GM23338 (cell line): ENCODE measurements at regions not wholly inside any gene's neighbourhood (a gene's known extent, or its start where the extent isn't known, plus 50 kb on each side); places are given as distances from the start of the nearest gene placed in this dataset.

ENCODE experiments used
- CREB1 ChIP-seq: fragments of 250-450 bp; sonication (Bioruptor Pico); IDR thresholded peaks from 2 replicates; pipeline ENCODE4 v1.5.0; 2020; ENCODE audit warnings: low read depth, mild to moderate bottlenecking, moderate library complexity
- CTCF ChIP-seq, 2 experiments: fragments of 200-600 bp in 1 of 2; sonication (generic) in 1 of 2; conservative IDR thresholded peaks; 2 replicates each; pipeline versions ENCODE4 v1.5.1 to v1.6.1; 2016 to 2017; ENCODE audit warnings: antibody characterized with exemption in 2 of 2, low read depth in 2 of 2, mild to moderate bottlenecking in 2 of 2, moderate library complexity in 1 of 2
- EZH2 ChIP-seq: fragments of 200-600 bp; sonication (generic); IDR thresholded peaks from one replicate; pipeline ENCODE4 v1.8.0; 2017; ENCODE audit warnings: antibody characterized with exemption, mild to moderate bottlenecking, low read depth; ENCODE audit not compliant: unreplicated experiment
- EZH2phosphoT487 ChIP-seq: fragments of 200-600 bp; sonication (generic); IDR thresholded peaks from one replicate; pipeline ENCODE4 v1.8.1; 2018; ENCODE audit warnings: antibody characterized with exemption; ENCODE audit not compliant: unreplicated experiment
- POLR2AphosphoS5 ChIP-seq: IDR thresholded peaks from 2 replicates; pipeline ENCODE4 v1.6.1; 2016; ENCODE audit warnings: antibody characterized with exemption, low read depth
- REST ChIP-seq: IDR thresholded peaks from one replicate; pipeline ENCODE4 v1.6.1; 2018; ENCODE audit warnings: antibody characterized with exemption; ENCODE audit not compliant: unreplicated experiment
- STAT1 ChIP-seq: IDR thresholded peaks from one replicate; pipeline ENCODE4 v1.6.1; 2016; ENCODE audit warnings: antibody characterized with exemption; ENCODE audit not compliant: unreplicated experiment
- ZNF114 ChIP-seq: fragments of 250-450 bp; sonication (Bioruptor Pico); IDR thresholded peaks from 2 replicates; pipeline ENCODE4 v1.5.0; 2020; ENCODE audit warnings: mild to moderate bottlenecking, moderate library complexity
- ZNF331 ChIP-seq: fragments of 250-450 bp; sonication (Bioruptor Pico); IDR thresholded peaks from 2 replicates; pipeline ENCODE4 v1.5.0; 2020; ENCODE audit warnings: low read depth, mild to moderate bottlenecking, moderate library complexity

DNA sequence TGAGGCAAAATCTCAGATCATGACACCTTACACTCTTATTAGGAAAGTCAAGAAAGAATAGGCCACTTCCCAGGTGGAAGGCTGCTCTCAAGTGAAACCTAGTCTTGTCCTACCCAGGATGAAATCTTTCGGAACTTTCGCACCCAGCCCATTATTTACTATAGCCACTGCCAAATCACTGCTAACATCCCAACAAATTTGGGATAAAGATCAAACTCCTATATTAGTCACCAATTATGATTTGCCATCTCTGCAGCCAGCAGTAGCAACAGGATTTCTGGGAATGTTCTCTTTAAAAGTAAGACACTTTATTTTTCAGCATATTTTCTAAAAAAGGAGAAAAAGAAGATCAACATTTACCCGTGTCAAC lies 224.6 kb downstream of the GAS1 start:
- TF ChIP-seq POLR2AphosphoS5 = no peak
- TF ChIP-seq CTCF (conservative IDR thresholded peaks at IDR 0.05; ENCODE audit: low read depth in 2 of 2) = no peak
- no peak for TF ChIP-seq ZNF114 (CRISPR knock-in tag)
- no peak for TF ChIP-seq REST
- no peak for TF ChIP-seq EZH2phosphoT487
- no peak for TF ChIP-seq CREB1 (CRISPR knock-in tag)
- TF ChIP-seq EZH2 = no peak
- TF ChIP-seq ZNF331 = no peak
- no peak for TF ChIP-seq STAT1
